Kidney epithelial cell (primary cell): ENCODE measurements at regions not wholly inside any gene's neighbourhood (a gene's known extent, or its start where the extent isn't known, plus 50 kb on each side); places are given as distances from the start of the nearest gene placed in this dataset.

Experiments used
- DNase-seq: peaks from one replicate; pipeline ENCODE4 v3.0.0-alpha.2; 2010; ENCODE audit warnings: low read depth
- H3K27me3 ChIP-seq: 2 replicates; pipeline ENCODE4 v1.6.0; 2011; ENCODE audit warnings: low read length; ENCODE audit not compliant: control insufficient read depth, insufficient read depth
- H3K36me3 ChIP-seq: 2 replicates; pipeline ENCODE4 v1.5.1; 2011; ENCODE audit warnings: low read length; ENCODE audit not compliant: control insufficient read depth, insufficient read depth
- H3K4me3 ChIP-seq: 2 replicates; pipeline ENCODE4 v1.5.1; 2011; ENCODE audit warnings: low read depth, mild to moderate bottlenecking, control low read depth, low read length
- TF ChIP-seq, protein P1 (sequence below): IDR thresholded peaks from 2 replicates; pipeline ENCODE4 v1.5.1; 2011; ENCODE audit warnings: mild to moderate bottlenecking, moderate library complexity, low read length, control low read depth, inconsistent platforms; ENCODE audit not compliant: insufficient read depth, poor library complexity, severe bottlenecking

DNA sequence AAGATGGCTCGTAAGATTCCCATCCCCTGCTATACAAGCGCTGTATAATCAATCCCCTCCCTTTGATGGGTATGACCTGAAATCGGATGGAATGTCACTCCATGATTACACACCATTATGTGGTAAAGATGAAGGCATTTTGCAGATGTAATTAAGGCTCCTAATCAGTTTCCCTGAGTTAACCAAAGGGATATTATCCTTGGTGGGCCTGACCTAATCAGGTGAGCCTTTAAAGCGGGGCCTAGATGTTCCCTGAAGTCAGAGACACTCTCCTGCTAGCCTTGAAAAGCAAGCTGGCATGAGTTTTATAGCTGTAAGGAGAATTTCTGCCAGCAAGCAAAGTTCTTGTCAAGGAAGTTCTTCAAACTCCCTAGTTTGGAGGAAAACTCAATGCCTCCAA lies 223.8 kb upstream of the FN1 start:
- Histone ChIP-seq H3K36me3 (no peaks in the 10 kb centered on the region), H3K27me3 (no peaks in the 10 kb centered on the region), H3K4me3 (no peak overlapping the region)
- DNase-seq: no peak
- TF ChIP-seq, protein P1, sequence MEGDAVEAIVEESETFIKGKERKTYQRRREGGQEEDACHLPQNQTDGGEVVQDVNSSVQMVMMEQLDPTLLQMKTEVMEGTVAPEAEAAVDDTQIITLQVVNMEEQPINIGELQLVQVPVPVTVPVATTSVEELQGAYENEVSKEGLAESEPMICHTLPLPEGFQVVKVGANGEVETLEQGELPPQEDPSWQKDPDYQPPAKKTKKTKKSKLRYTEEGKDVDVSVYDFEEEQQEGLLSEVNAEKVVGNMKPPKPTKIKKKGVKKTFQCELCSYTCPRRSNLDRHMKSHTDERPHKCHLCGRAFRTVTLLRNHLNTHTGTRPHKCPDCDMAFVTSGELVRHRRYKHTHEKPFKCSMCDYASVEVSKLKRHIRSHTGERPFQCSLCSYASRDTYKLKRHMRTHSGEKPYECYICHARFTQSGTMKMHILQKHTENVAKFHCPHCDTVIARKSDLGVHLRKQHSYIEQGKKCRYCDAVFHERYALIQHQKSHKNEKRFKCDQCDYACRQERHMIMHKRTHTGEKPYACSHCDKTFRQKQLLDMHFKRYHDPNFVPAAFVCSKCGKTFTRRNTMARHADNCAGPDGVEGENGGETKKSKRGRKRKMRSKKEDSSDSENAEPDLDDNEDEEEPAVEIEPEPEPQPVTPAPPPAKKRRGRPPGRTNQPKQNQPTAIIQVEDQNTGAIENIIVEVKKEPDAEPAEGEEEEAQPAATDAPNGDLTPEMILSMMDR: no peak

GRCh38 chr2:215658635-215659305 lies 222.9 kb upstream of the FN1 start:
- DNase-seq: no peak
- no peaks in the 10 kb centered on the region for H3K27me3 ChIP-seq
- H3K36me3 ChIP-seq: no peaks in the 10 kb centered on the region
- TF ChIP-seq, protein P1: no peak
- H3K4me3 ChIP-seq: no peak overlapping the region

DNA sequence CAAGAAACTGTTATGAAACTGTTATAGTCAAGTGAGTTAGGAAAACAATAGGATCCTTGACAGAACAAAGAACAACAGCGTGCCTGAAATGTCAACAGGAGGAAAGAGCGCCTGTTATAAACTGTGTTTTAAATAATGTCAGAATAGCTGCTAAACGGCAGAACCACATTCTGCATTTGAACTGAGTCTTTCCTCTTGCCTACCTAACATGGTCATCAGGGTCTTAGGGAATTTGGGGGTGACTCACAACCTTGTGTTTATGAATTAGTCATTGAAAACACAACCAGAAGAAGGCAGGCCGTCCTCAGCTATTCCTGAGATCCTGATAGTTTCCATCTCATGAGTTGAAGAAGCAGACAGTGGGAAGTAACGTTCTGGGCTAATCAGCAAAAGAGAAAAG lies 222.0 kb upstream of the FN1 start:
- Histone ChIP-seq H3K36me3 (no peaks in the 10 kb centered on the region), H3K27me3 (no peaks in the 10 kb centered on the region), H3K4me3 (no peak overlapping the region)
- peak; percentile 94 for DNase-seq
- TF ChIP-seq, protein P1: no peak

- no peak for DNase-seq
- Histone ChIP-seq H3K27me3 (no peaks in the 10 kb centered on the region), H3K36me3 (no peaks in the 10 kb centered on the region), H3K4me3 (no peak overlapping the region)
- TF ChIP-seq, protein P1: no peak
Observed at GRCh38 chr2:215654148-215654819, 218.4 kb upstream of the FN1 start.

DNA sequence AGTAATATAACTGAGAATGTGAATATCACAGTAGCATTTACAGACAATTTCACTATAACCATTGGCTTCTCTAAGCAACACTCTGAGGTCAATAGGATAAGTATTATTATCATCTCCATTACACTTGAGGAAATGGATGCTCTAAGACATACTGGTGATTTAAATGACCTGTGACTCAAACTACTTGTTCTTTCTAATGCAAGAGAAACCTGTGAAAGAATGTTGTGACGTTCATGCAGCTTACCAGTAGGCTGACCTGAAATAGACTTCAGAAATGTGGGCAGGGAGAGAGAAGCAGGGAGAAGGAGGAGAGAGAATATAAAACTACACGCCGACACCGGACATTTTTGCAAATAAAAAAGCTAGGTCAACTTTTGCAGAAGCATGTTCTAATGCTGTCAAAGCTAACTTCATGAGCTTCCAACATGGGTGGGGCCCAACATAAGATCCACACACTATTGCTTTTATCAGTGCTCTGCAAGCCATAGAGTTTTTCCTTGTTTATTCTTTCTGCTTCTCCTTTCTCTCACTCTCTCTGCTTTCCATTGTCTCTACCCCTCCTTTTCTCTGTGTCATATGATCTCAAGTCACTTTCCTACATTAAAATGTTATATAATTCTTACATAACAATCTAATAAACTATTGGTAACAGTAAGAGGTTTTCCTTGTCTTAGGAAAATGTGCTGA lies 217.6 kb upstream of the FN1 start:
- Histone ChIP-seq H3K36me3 (no peaks in the 10 kb centered on the region), H3K4me3 (no peak overlapping the region), H3K27me3 (no peaks in the 10 kb centered on the region)
- DNase-seq: no peak
- TF ChIP-seq, protein P1: no peak
